Endodermal cell (in vitro differentiated cells): ENCODE measurements at regions not wholly inside any gene's neighbourhood (a gene's known extent, or its start where the extent isn't known, plus 50 kb on each side); places are given as distances from the start of the nearest gene placed in this dataset.

Experiments used
- DNase-seq: peaks from one replicate; pipeline ENCODE4 v3.0.0-alpha.2; 2017
- H3K27ac ChIP-seq: 2 replicates; pipeline ENCODE4 v1.5.1; 2013; ENCODE audit warnings: mild to moderate bottlenecking, low read depth, low read length, moderate library complexity
- H3K27me3 ChIP-seq: 2 replicates; pipeline ENCODE4 v1.6.1; 2013; ENCODE audit warnings: mild to moderate bottlenecking, low read length, moderate library complexity; ENCODE audit not compliant: insufficient read depth, control insufficient read depth, poor library complexity, severe bottlenecking
- H3K36me3 ChIP-seq: 2 replicates; pipeline ENCODE4 v1.7.0; 2013; ENCODE audit warnings: mild to moderate bottlenecking, low read length, moderate library complexity; ENCODE audit not compliant: control insufficient read depth, insufficient read depth
- H3K4me1 ChIP-seq: one replicate; pipeline ENCODE4 v1.7.0; 2013; ENCODE audit warnings: low read length; ENCODE audit not compliant: control insufficient read depth, insufficient read depth
- H3K4me3 ChIP-seq: 2 replicates; pipeline ENCODE4 v1.5.1; 2013; ENCODE audit warnings: mild to moderate bottlenecking, low read length, moderate library complexity
- H3K9ac ChIP-seq: 2 replicates; pipeline ENCODE4 v1.6.1; 2013; ENCODE audit warnings: mild to moderate bottlenecking, low read length, moderate library complexity; ENCODE audit not compliant: poor library complexity, severe bottlenecking; ENCODE audit errors: extremely low read depth
- H3K9me3 ChIP-seq: 2 replicates; pipeline ENCODE4 v1.6.1; 2013; ENCODE audit warnings: mild to moderate bottlenecking, low read length, moderate library complexity; ENCODE audit not compliant: control insufficient read depth
- H3K27ac Mint-ChIP-seq: 2 replicates; pipeline ENCODE4 v1.8.0; 2020; ENCODE audit warnings: mixed read lengths
- H3K27me3 Mint-ChIP-seq: 2 replicates; pipeline ENCODE4 v1.8.0; 2021; ENCODE audit warnings: mild to moderate bottlenecking, mixed read lengths; ENCODE audit not compliant: insufficient read depth
- H3K36me3 Mint-ChIP-seq: 2 replicates; pipeline ENCODE4 v1.8.0; 2020; ENCODE audit warnings: low read depth, mixed read lengths
- H3K4me1 Mint-ChIP-seq: 2 replicates; pipeline ENCODE4 v1.8.0; 2020; ENCODE audit warnings: mixed read lengths
- H3K4me3 Mint-ChIP-seq: 2 replicates; pipeline ENCODE4 v1.8.0; 2020; ENCODE audit warnings: mild to moderate bottlenecking, moderate library complexity, mixed read lengths
- H3K9me3 Mint-ChIP-seq: 2 replicates; pipeline ENCODE4 v1.8.0; 2020; ENCODE audit warnings: mild to moderate bottlenecking, mixed read lengths
- WGBS, 2 experiments: methylation state at CpG; one replicate each; pipeline versions ENCODE4 v1.1.5 to v1.1.7; 2013; ENCODE audit warnings: missing lambda C conversion rate in 2 of 2, mixed read lengths in 1 of 2; ENCODE audit not compliant: insufficient coverage in 1 of 2, insufficient read length in 1 of 2; 5-methylcytosine and 5-hydroxymethylcytosine counted together
- TF ChIP-seq, protein P1 (sequence below): fragments of 200-600 bp; sonication (generic); conservative IDR thresholded peaks from 2 replicates; pipeline ENCODE4 v1.5.0; 2021; ENCODE audit warnings: antibody characterized with exemption, mild to moderate bottlenecking

DNA sequence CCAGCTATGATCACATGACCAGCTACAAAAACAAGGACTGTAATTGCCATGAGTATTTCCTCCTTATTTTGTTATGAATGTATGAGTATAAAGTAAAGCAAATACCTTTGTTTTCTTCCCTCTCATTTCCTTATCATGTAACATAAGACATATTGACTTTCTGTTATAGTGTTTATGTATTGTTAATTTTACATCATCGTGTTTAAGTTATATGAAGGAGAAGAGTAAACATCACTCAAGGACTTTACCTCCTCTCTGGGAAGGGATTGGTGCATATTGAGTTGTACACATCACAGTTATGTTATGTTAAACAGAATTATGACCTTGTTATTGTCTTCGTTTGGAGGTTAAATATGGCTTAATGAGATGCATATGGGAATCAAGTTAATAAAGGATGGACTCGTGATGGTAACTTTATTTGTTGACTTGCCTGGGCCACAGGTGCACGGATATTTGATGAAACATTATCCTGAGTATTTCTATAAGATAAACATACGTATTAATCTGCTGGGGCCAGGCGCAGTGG is 57.3 kb upstream of the CNKSR3 start:
- Histone ChIP-seq H3K36me3 (no peaks in the 10 kb centered on the region), H3K27me3 (no peaks in the 10 kb centered on the region), H3K4me3 (no peak overlapping the region), H3K27ac (no peak overlapping the region), H3K4me1 (no peaks in the 10 kb centered on the region), H3K9me3 (no peaks in the 10 kb centered on the region), H3K9ac (no peak overlapping the region)
- Mint-ChIP-seq H3K9me3 (no peaks in the 10 kb centered on the region), H3K4me3 (no peak overlapping the region), H3K4me1 (no peaks in the 10 kb centered on the region), H3K27ac (no peak overlapping the region), H3K27me3 (no peaks in the 10 kb centered on the region), H3K36me3 (no peaks in the 10 kb centered on the region)
- TF ChIP-seq, protein P1, sequence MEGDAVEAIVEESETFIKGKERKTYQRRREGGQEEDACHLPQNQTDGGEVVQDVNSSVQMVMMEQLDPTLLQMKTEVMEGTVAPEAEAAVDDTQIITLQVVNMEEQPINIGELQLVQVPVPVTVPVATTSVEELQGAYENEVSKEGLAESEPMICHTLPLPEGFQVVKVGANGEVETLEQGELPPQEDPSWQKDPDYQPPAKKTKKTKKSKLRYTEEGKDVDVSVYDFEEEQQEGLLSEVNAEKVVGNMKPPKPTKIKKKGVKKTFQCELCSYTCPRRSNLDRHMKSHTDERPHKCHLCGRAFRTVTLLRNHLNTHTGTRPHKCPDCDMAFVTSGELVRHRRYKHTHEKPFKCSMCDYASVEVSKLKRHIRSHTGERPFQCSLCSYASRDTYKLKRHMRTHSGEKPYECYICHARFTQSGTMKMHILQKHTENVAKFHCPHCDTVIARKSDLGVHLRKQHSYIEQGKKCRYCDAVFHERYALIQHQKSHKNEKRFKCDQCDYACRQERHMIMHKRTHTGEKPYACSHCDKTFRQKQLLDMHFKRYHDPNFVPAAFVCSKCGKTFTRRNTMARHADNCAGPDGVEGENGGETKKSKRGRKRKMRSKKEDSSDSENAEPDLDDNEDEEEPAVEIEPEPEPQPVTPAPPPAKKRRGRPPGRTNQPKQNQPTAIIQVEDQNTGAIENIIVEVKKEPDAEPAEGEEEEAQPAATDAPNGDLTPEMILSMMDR, result no peak
- DNase-seq, result no peak
- 90 to 95% methylated on average over 5 of the region's 6 CpGs for WGBS, 2 experiments

DNA sequence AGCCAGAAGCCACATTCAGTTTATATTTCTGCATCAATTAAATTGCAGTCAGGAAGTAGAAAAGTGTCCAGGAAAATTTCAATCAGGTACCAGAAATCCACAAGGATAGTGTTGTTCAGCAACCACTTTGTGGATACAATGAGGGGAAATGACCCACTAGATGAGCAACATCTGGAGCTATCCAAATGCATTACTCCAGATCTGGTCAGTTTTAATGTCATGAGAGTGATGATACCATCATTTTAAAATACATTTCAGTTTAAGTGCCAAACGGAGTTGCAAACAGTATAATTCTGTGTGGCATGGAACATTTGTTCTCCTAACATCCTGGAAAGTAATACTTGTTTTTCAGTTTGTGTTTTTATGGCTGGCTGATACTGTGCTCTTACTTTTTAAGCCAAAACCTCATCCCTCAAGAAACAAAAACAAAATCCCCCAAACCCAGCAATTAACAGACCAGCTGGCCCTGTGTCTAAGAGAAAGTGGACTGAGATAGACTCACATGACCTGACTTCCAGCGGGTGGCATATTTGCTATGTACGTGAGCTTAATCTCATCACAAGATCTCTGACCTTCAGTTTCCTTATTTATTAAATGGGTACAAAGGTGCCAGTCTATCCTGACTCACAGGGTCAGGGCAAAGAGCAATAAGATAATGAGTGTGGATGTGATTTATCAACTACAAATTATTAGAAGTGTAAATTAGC is 58.8 kb upstream of the CNKSR3 start:
- H3K36me3 ChIP-seq, result no peaks in the 10 kb centered on the region
- H3K36me3 Mint-ChIP-seq, result no peaks in the 10 kb centered on the region
- H3K4me1 Mint-ChIP-seq, result no peaks in the 10 kb centered on the region
- H3K9me3 ChIP-seq, result no peaks in the 10 kb centered on the region
- no peak overlapping the region for H3K27ac Mint-ChIP-seq
- H3K9ac ChIP-seq, result no peak overlapping the region
- H3K4me3 Mint-ChIP-seq, result no peak overlapping the region
- no peaks in the 10 kb centered on the region for H3K27me3 Mint-ChIP-seq
- WGBS, 2 experiments, result 83% methylated on average over 3 of the region's 3 CpGs; no CpG with 5 or more reads in 1 of the 2 experiments
- H3K9me3 Mint-ChIP-seq, result no peaks in the 10 kb centered on the region
- no peak overlapping the region for H3K27ac ChIP-seq
- TF ChIP-seq, protein P1, result no peak
- no peak overlapping the region for H3K4me3 ChIP-seq
- H3K27me3 ChIP-seq, result no peaks in the 10 kb centered on the region
- no peak for DNase-seq
- H3K4me1 ChIP-seq, result no peaks in the 10 kb centered on the region

DNA sequence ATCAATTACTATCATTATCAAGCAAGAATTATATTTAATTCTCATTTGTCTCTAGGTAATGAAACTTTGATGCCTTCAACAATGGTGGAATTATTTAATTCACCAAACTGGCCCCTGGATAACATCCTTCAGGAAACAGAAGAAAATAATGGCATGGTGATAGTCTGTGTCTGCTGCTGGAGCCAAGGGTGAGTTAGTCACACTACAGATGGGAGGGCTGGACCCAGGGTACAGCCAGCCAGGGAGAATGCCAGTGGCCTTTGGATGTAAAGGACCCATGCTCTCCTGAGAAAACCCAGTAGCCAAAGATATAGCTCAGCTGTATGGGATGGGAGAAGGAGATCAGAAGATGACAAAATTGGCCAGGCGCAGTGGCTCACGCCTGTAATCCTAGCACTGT is 60.0 kb upstream of the CNKSR3 start:
- Histone ChIP-seq H3K9me3 (no peaks in the 10 kb centered on the region), H3K36me3 (no peaks in the 10 kb centered on the region), H3K9ac (no peak overlapping the region), H3K27ac (no peak overlapping the region), H3K4me1 (no peaks in the 10 kb centered on the region), H3K27me3 (no peaks in the 10 kb centered on the region), H3K4me3 (no peak overlapping the region)
- TF ChIP-seq, protein P1, result no peak
- Mint-ChIP-seq H3K9me3 (no peaks in the 10 kb centered on the region), H3K27me3 (no peaks in the 10 kb centered on the region), H3K4me1 (no peaks in the 10 kb centered on the region), H3K4me3 (no peak overlapping the region), H3K27ac (no peak overlapping the region), H3K36me3 (no peaks in the 10 kb centered on the region)
- WGBS, 2 experiments, result 92 to 100% methylated on average over 2 of the region's 2 CpGs
- DNase-seq, result no peak
